ENCODE measurements at regions not wholly inside any gene's neighbourhood (a gene's known extent, or its start where the extent isn't known, plus 50 kb on each side); places are given as distances from the start of the nearest gene placed in this dataset.

DNA sequence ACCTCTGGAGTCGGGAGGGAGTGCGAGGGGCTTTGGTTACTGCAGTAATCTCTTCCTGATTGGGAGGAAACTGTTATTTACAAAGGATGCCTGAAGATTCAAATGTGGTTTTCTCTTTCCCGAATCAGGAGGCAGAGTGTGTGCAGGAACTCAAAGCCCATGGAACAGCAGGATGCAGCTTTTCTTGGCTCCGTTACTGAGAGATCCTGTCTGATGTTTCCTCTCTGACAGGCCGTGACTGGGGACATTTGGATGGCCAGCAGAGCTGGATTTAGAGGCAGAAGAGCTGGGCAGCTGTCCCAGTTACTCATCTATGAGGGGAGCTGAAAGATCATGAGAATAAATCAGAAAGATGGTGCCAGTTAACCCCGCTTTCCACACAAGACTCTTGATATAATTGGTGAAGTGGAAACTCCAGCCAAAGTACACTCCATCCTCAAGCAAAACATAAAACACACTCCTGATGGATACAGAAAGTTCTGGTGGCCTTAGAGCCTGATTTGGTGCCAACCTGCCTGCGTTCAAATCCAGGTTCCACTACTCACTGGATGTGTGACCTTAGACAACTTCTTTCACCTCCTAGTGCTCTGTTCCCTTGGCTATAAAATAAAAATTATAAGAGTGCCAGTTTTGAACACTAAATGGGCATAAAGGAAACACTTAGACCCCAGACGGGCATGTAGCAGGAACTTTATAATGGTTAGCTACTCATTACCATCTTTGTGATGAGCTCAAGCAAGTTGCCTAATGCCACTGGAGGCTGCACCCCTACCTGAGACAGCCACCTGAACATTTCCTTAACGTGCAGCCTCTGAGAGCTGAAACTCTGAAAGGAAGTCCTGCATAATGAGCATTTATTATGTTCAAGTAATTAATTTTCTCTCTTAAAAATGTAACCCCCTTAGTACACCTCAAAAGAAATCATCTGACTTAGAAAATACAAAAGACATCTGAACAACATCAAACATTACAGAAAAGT lies 349.0 kb upstream of the GATB start:
- no peak for DNase-seq

DNA sequence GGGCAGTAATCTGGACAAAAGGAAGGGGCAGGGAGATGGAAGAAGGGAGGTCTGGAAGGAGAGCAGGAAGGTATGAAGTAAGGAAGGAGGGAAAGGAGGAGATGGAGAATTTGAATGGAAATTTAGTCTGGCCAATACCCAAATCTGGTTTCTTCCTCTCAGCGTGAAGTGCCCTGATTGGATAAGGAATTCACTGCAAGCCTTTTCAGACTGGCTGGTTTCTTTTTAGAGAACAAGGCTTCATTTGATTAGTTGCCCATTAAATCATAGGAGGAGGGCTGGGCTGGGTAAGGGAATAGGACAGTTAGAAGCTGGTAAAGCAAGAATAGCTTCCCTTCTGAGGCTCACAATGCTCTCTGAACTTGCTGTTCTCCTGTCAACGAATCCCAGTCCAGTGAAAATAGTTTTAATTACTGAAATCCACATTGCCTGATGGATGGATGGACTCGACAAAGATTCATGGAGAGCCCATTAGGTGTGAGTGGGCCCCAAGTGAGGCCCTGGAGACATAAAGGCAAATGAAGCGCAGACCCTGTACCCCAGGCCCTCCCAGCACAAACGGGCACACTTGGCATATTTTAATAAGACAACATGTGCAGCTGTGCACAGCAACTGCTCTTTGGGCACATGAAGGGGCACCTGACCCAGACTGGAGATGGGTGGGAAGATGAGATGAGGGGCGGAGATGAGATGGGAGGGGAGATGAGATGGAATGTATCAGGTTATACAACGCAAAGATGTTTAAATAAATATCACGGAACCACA lies 347.1 kb upstream of the GATB start:
- no peak for DNase-seq

DNA sequence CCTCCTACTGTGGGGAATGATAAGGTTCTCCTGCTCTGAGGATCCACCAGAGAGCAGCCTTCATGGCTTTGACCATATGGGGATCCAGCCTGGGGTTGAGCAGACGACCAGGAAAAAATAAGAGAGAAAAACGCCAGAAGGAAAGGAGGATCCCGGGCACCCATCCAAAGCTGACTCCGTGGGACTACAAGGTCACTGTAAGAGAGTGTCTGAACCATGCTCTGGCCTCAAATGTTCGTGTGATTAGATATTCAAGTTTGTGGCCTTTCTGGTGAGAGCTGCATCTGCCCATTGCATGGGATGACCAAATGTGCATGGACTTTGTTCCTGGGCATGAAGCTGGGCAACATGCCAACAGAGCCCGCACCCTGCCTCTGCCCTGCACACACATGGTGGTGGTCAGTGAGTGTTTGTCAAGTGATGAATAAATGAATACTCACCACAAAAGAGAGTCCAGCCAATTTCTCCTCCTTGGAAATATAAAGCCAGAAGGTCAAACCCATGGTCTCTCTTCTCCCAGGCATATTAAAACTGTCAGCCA lies 346.0 kb upstream of the GATB start:
- no peak for DNase-seq

DNA sequence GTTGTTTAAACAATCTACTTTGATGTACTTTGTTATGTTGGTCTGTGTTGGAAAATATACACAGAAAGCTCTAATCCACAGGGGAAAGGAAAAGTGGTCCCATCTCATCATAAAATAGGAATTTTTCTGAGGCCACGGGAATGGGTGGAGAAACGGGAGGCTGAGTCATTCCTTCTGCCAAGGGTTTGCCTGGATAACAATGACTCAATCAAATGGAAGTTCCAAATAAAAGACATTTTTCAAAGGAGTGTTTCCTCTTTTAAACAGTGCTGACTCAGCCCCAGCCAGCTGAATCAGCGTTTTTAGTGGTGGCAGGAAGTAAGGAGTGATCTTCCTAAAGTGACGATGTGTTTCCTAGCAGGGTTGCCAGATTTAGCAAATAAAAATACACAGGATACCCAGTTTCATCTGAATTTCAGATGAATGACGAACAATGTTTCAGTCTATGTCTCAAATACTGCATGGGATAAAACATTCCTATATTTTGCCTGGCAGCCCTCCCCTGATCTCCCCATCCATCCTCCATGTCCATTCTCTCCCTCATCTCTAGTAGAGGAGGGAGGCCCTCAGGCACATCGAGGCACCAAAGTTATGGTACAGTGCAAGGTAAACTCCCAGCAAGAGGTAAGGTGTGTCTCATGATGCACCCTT lies 345.4 kb upstream of the GATB start:
- DNase-seq, result no peak

DNA sequence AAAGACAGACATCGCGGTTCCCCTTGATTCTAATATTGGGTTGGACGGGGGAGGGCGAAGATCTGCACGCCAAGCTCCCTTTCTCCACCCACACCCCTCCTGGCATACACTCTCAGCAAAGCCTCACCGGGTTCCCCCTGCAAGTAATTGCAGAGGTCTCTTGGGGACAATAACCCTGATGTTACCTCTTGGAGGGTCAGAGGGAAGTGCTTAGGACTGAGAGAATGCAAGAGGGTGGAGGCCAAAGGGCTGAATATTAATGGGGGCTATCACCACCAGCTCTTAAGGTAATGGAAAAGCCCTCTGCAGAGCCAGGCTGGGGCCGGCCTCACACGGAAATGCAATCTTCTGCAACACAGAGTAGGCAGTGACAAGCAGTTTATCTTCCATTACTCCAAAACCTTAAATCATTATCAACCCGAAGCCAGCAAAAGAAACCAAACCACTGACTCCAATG lies 344.1 kb upstream of the GATB start:
- no peak for DNase-seq

DNA sequence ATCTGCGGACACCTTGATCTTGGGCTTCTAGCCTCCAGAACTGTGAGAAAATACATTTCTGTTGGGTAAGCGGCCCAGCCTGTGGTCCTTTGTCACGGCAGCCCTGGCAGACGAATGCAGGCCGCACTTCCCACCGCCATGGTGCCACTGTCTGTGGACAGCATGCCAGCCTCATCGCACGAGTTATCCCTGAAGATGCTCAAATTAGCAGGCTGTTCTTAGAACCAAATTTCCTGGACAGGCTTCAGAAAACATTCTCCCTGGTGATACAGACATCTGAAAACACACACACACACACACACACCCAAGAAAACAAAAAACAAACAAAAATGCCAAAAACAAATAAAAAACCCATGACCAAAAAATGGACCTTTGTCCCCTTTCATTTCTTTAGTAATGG lies 343.5 kb upstream of the GATB start:
- no peak for DNase-seq

DNA sequence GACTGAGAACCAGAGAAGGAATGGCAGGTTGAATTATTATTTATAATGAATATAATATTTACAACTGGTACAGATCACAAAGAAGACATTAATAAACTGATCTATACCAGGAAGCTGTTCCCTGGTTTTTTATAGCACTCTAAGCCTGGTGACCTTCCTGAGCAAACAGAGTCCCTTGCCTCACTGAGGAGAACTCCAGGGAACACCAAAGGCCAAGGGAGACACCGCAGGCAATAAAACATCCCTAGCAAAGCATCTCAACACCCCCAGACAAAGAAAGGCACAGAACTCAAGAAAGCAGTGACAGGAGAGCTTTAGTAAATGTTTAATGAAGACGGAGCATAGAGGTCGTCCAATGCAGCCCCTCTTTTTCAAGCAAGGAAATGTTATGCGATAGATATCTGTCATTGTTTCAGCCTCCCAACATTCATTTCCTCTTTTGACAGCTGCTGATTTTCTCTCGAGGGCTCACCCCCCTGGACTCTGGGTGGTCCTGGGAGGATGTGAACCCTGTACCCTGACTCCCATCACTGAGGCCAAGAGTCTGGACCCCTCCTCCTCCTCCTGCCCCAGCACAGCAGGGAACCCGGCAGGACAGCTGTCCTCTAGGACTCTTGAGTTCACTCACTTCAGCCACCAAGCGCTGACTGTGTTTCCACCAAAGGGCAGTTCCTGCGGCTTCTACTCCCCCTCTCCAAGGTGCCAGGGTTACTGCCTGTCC lies 342.5 kb upstream of the GATB start:
- no peak for DNase-seq

DNA sequence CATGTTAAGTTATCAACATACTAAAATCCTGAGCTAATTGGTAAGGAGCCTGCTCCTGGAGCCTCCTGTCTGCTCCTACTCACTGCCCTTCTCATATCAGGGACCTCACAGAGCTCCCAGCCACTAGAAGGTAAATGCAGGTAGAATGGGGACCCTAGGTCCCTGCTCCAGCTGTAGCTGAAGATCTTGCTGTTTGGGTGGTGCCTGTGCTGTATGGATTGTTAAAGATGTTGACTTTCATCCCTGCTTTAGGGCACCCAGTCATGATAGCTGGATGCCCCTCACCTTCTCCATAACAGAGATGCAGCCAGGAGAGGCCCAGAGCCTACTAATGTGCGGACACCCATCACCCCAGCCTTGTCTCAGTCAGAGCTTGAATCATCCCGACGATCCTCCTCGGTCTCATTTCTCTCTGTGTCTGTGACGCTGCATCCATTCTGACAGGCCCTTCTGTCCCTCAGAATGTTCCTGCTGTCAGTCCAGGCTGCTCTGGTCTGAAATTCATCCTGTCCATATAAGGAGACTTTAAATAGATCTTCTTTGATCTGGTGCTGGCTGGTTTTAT lies 341.7 kb upstream of the GATB start:
- no peak for DNase-seq

DNA sequence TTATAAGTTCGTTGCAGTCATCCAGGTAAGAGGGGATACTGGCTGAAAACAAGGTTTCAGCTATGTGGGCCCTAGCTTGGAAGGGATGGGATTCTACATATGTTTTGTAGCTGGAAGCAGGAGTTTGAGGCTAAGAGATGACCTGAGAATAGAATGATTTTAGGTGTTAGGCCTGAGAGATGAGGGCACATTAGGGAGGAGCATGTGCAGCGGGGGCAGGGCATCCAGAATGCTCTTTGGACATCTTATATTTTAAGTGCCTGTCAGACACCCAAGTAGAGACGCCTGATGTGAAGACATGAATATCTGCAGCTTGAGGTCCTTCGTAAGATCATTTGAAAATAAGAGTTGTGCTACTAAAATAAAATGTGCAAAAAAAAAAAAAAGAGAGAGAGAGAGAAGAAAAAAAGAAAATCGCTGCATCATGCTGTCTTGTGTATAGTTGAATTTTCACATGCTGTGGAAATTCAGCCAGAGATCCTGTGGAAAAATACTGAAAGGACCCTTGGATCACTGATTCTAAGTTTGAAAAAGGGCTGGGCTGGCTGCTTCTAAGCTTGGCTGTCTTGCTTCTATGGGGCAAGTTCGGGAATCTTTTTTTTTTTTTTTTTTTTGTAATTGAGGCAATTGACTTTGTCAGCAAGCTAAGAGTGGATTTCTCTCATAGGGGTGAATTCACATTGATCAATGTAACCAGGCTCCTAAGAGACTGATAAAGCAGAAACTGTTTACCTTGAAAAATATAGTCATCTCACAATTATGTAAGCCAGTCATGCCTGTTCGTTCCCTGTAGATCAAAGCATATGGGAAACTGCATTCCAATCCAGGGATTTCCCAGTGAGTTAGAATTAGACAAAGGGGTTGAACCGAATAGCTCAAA lies 341.0 kb upstream of the GATB start:
- no peak for DNase-seq

DNA sequence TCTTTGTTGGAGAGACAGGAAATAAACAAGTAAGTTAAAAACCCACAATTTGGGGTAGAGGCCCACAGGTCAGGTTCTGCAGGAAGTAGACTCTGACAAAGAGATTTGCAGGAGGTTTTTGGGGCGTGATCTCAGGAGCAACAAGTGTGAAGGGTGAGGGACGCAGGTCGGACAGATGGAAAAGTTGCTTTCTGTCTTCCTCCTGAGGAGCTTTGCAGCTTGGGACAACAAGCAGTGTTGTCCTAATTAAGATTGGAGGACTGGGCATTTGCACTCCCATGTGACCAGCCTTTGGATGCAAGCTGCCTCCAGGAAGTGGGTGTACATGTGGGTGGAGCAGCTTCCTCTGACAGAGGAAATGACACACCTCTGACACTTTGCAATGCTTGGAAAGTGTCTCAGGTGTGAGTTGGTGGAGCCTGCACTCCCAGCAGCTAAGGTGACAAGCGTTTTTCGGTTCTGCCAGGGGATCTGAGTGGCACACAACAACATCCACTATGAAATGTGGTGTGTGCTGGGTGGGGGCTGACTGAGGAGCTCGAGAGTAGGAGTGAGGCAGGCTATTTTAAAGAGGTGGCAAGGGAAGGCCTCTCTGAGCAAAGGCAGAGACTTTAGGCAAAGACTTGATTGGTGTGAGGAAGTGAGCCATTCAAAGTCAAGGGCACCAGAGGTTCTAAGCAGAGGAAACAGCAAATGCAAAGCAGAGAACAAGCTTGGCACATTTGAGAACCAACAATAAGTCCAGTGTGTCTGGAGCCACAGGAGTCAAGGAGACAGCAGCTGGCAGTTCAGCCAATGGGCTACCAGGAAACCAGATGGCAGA lies 339.8 kb upstream of the GATB start:
- DNase-seq, result no peak

DNA sequence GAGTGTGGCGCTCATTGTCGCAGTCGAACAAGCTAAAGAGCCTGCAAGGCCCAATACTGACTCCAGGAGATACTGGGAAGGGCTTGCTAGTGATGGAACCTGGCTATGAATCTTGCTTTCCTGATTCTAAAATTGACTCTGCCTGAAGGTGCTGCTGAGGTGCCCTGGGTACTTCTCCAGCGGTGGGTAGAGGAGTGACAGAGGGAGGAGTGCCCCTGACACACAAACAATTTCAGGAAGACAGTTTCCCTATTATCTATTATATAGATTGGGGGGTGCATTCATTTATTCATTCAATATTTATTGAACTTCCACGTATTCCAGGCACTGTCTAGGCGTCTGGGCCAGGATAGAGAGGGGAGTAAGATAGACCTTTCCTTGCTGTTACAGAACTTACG lies 339.2 kb upstream of the GATB start:
- DNase-seq, result no peak

DNA sequence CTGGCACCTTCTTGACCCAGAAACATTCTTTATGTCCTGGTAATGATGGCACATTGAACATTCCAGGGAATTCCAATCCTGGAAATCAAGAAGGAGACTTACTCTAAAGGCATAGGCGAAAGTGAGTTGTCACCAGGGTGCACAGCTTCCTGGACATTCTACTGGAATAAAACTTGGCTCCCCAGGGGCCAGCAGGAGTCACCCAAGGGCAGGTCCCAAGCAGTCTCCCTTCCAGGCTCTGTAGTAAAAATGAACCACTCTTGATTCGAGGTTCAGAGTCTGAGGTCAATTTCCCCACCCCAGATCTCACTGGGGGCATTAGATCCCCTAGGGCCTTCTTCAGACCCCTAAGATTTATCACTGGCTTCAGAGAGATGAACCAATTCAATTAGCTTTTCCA lies 338.7 kb upstream of the GATB start:
- no peak for DNase-seq

DNA sequence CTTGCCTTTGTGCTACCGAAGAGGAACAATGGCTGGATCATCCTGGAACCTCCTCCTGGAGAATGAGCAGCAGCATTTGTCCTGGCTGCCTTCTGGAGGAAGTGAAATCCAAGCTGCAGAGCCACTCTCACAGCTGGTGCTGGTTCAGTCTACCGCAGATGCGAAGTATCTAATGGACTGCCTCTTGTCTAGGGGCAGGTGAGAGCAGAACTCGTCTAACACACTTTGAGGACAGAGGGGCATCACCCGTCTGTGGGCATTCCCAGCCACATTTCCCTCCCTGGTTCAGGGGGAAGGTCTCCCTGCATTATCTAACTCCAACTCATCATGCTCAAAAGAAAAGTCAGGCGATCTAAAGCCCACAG lies 338.2 kb upstream of the GATB start:
- DNase-seq, result no peak

DNA sequence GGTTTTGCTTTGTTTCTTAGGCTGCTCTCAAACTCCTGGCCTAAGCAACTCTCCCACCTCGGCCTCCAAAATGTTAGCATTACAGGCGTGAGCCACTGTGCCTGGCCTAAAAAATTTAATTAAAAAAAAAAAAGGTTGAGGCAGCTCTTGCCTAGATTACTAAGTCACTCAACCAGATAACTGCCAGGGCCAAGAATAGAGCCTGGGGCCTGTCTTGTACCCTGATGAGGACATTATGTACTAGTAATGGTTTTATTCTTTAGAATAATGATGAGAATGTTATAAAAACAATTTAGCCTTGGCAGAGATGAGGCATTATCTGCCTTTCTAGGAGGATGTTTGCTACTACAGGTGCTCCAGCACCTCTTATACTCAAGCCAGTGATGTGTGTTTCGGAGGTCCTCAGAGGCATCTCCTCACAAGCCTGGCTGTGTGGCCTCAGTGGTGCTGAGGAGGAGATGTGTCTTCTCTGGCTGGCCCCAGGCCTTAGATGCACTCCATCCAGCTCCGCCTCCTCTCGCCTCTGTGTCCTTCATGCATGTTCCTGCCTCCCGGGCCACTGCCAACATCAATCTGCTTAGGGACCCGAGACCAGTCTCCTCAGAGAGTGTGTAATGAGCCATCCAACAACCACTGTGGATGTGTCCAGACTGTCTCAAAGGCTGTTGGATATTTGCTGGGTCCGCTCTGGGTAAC lies 337.7 kb upstream of the GATB start:
- DNase-seq, result no peak

DNA sequence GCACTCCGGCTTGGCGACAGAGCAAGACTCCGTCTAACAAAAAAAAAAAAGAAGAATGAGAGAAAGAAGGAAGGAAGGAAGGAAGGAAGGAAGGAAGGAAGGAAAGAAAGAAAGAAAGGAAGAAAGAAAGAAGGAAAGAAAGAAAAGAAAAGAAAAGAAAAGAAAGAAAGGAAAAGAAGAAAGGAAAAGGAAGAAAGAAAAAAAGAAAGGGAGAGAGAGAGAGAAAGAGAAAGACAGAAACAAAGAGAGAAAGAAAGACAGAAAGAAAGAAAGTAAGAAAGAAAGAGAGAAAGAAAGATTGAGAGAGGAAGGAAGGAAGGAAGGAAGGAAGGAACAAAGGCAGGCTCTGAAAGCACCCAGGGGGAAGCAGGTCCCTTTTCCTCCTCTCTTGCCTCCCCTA lies 336.6 kb upstream of the GATB start:
- DNase-seq, result no peak

DNA sequence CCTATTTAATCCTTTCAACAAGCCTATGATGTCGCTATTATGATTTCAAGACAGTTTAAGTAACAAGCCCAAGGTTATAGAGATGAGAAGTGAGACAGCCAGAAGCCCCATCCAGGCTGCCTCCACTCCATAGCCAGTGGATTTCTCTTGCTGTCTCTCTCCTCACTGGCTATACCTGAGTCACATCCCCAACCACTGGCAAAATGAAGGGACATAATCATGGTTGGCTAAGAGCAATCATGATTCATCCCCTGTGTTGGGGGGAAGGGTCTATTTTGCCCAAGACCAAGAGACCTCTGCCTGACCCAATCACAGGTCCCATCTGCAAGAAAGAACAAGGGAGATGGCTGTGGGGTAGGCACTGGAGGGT lies 334.9 kb upstream of the GATB start:
- no peak for DNase-seq

DNA sequence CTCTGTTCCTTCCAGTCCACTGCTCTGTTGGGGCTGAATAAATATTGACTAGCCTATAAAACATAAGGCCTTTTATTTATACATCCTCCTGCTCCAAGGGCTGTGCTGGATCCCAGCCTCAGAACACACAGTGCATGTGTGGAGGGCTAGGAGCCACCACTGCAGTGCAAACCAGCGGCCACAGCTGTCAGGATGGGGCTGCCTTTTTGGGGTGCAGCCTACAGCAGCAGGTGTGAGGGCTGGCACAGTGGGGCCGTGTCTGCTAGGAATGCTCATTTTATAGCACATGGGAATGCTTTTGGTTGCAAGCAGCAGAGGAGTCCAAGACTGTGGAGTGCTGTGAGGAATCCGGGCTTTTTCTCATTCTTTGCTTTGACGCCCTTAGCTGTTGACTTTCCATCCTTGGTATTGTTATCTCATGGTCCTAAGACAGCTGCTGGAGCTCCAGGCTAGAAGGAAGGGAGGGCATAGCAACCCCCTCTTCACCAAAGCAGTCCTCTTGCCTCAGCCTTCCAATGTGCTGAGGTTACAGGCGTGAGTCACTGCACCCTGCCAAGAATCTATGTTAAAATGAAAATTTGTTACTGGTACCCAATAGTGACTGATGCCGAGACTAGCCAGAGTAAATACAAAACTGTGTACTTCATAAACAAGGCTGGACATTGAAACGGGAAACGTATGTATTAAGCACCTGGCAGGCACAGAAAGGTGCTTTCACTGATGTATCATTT lies 334.3 kb upstream of the GATB start:
- DNase-seq, result no peak

DNA sequence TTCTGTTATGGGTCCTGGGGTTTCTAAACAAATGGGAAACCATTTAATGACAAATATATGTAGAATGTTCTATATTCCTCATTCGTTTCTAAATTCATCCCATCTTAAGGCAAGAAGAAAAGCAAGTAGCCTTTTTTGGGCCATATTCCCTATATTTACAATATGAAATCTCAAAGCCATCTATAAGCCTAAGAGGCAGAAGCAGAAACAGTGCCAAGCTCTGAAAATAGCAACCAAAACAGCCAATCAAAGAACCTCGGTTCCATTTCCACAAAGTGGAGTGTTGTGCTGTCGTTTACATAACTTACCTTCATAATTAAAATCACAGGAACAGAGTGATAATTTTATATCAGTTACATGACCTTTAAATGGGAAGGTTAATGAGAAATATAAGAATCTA lies 330.6 kb upstream of the GATB start:
- no peak for DNase-seq

DNA sequence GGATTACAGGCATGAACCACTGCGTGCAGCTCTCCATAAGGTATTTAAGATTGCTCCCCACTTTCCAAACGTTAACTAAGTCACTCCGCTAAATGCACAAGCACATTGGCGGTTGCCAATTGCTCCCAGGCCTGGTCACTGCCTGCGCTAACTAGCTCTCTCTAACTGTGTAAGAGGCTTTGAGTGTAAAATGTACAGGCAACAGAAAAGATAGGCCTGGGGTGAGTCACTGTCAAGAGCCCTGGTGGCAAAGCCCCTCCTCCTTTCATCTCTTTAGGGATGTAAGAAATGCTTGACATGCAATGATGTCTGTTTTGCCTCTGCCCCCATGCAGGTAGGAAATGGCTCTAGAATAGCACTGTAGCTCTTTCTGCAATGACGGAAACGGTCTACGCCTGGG lies 329.7 kb upstream of the GATB start:
- DNase-seq, result no peak

Measured in SIG-M5 (cell line).